Esophagus squamous epithelium (tissue), 5 donors: ENCODE measurements at regions not wholly inside any gene's neighbourhood (a gene's known extent, or its start where the extent isn't known, plus 50 kb on each side); places are given as distances from the start of the nearest gene placed in this dataset.

Experiments
- DNase-seq: peaks from one replicate; lab custom pipeline; 2025; lab: John Stamatoyannopoulos, UW
- H3K27ac ChIP-seq, 4 donors: fragments of 200-600 bp; sonication (generic); one replicate each; pipeline ENCODE4 v1.5.1; 2016 to 2019; ENCODE audit warnings: mild to moderate bottlenecking in 1 of 4
- H3K27me3 ChIP-seq, 4 donors: fragments of 200-600 bp; sonication (generic); 1 replicate in 3 of 4; 2 replicates in 1 of 4; pipeline versions ENCODE4 v1.5.1 to v1.6.0; 2017 to 2021; ENCODE audit warnings: antibody characterized with exemption in 1 of 4
- H3K36me3 ChIP-seq, 3 donors: fragments of 200-600 bp; sonication (generic); one replicate each; pipeline ENCODE4 v1.5.1; 2016 to 2019
- H3K4me1 ChIP-seq, 3 donors: fragments of 200-600 bp; sonication (generic); one replicate each; pipeline ENCODE4 v1.5.1; 2017 to 2019
- H3K4me3 ChIP-seq, 4 donors: fragments of 200-600 bp; sonication (generic); 1 replicate in 3 of 4; 2 replicates in 1 of 4; pipeline ENCODE4 v1.5.1; 2016 to 2019; ENCODE audit warnings: mild to moderate bottlenecking in 2 of 4, moderate library complexity in 1 of 4
- H3K9me3 ChIP-seq, 3 donors: fragments of 200-600 bp; sonication (generic); one replicate each; pipeline ENCODE4 v1.5.1; 2016 to 2019
- CTCF ChIP-seq, 6 experiments: fragments of 450-650 bp in 4 of 6; fragments of 200-600 bp in 2 of 6; sonication (generic) in 2 of 6; IDR thresholded peaks; one replicate each; pipeline ENCODE4 v1.5.1; 2016 to 2019; ENCODE audit warnings: antibody characterized with exemption in 6 of 6, mild to moderate bottlenecking in 4 of 6, moderate library complexity in 4 of 6
- POLR2A ChIP-seq, 4 donors: fragments of 450-650 bp; IDR thresholded peaks; one replicate each; pipeline ENCODE4 v1.6.1; 2017; ENCODE audit warnings: antibody characterized with exemption in 4 of 4, mild to moderate bottlenecking in 4 of 4, moderate library complexity in 3 of 4
- WGBS, 2 donors: methylation state at CpG; one replicate each; pipeline ENCODE4 v1.1.5; 2018; 5-methylcytosine and 5-hydroxymethylcytosine counted together
- intact Hi-C: fragments of 100-400 bp; cut with DNase I; formaldehyde crosslinking; loops from one replicate; pipeline ENCODE4 v1.15.0; 2022
- donor health status: DM: yes; HTN: yes; CAD: no.

GRCh38 chr4:165588534-165589315 lies 209.9 kb downstream of the CPE start:
- 63 to 69% methylated on average over 7 of the region's 7 CpGs for WGBS, 2 donors
- TF ChIP-seq CTCF (IDR thresholded peaks at IDR 0.05) (no peak), POLR2A (IDR thresholded peaks at IDR 0.05) (no peak)
- no peaks in the 10 kb centered on the region for H3K9me3 ChIP-seq
- H3K36me3 ChIP-seq, result no peaks in the 10 kb centered on the region
- no peak for DNase-seq
- H3K27ac ChIP-seq, result no peak overlapping the region
- H3K4me1 ChIP-seq, result no peaks in the 10 kb centered on the region
- H3K4me3 ChIP-seq, result no peak overlapping the region
- intact Hi-C loops, result no loop called here
- H3K27me3 ChIP-seq, result no peaks in the 10 kb centered on the region

DNA sequence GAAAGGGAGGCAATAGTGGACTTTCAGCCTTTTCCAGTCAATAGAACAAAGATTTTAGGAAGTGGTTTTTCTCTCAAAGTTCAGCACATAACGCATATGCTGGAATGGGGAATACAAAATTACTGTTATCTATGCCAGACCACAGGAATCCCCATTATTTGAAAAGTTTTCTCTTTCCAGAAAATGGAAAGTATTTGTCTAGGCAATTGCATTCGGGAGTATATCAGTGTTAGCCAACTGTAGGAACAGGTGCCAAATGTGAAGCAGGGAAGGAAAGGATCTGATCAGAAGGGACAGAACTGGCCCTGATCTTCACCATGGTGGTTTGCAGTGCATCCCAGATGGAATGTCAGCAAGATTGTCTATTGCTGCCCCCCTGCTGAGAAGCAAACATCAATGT lies 213.6 kb downstream of the CPE start:
- Histone ChIP-seq H3K4me1 (no peaks in the 10 kb centered on the region), H3K36me3 (no peaks in the 10 kb centered on the region), H3K9me3 (no peaks in the 10 kb centered on the region), H3K27ac (no peak overlapping the region), H3K4me3 (no peak overlapping the region), H3K27me3 (no peaks in the 10 kb centered on the region)
- DNase-seq, result no peak
- WGBS, 2 donors, result 41 to 48% methylated on average over 2 of the region's 2 CpGs
- TF ChIP-seq CTCF (IDR thresholded peaks at IDR 0.05) (no peak), POLR2A (IDR thresholded peaks at IDR 0.05) (no peak)
- intact Hi-C loops, result no loop called here

- Histone ChIP-seq H3K36me3 (no peaks in the 10 kb centered on the region), H3K27me3 (no peaks in the 10 kb centered on the region), H3K4me3 (no peak overlapping the region), H3K9me3 (no peaks in the 10 kb centered on the region), H3K4me1 (no peaks in the 10 kb centered on the region), H3K27ac (no peak overlapping the region)
- intact Hi-C loops, result no loop called here
- TF ChIP-seq POLR2A (IDR thresholded peaks at IDR 0.05) (no peak), CTCF (IDR thresholded peaks at IDR 0.05) (no peak)
- no peak for DNase-seq
- 74 to 80% methylated on average over 3 of the region's 3 CpGs for WGBS, 2 donors
These were observed 219.0 kb downstream of the CPE start for GRCh38 chr4:165597581-165598480.

- no peaks in the 10 kb centered on the region for H3K4me1 ChIP-seq
- H3K36me3 ChIP-seq, result no peaks in the 10 kb centered on the region
- no peak overlapping the region for H3K27ac ChIP-seq
- no peak overlapping the region for H3K4me3 ChIP-seq
- intact Hi-C loops, result no loop called here
- WGBS, 2 donors, result 45 to 48% methylated on average over 4 of the region's 4 CpGs
- no peaks in the 10 kb centered on the region for H3K27me3 ChIP-seq
- TF ChIP-seq CTCF (IDR thresholded peaks at IDR 0.05) (no peak), POLR2A (IDR thresholded peaks at IDR 0.05) (no peak)
- no peak for DNase-seq
- H3K9me3 ChIP-seq, result no peaks in the 10 kb centered on the region
These were observed 222.3 kb downstream of the CPE start for GRCh38 chr4:165600959-165601683.
